ENCODE measurements at regions not wholly inside any gene's neighbourhood (a gene's known extent, or its start where the extent isn't known, plus 50 kb on each side); places are given as distances from the start of the nearest gene placed in this dataset.

DNA sequence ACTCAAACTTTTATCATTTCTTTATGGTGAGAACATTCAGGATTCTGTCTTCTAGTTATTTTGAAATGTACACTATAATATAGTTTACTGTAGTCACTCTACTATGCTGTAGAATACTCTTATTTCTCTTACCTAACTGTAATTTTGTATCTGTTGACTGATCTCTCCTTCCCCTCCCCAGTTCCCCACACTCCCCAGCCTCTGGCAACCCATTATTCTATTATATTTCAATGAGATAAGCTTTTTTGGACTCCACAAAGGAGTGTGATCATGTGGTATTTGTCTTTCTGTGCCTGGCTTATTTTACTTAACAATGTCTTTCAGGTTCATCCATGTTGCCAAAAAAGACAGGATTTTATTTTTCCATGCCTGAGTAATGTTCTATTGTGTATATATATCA lies 71.4 kb upstream of the DYNC1I1 start:
- Histone ChIP-seq H4K20me1 (ENCODE audit: control insufficient read depth, extremely low read depth, insufficient read depth, low read length) (no peaks in the 10 kb centered on the region), H3K4me1 (ENCODE audit: control insufficient read depth, extremely low read depth, insufficient read depth, low read length) (no peaks in the 10 kb centered on the region), H3K27me3 (ENCODE audit: control insufficient read depth, extremely low read depth, insufficient read depth, low read length) (no peaks in the 10 kb centered on the region), H3K9me3 (ENCODE audit: control insufficient read depth, low read depth, low read length) (no peaks in the 10 kb centered on the region), H3K4me2 (ENCODE audit: control insufficient read depth, extremely low read depth, insufficient read depth, low read depth, low read length) (no peak overlapping the region), H3K9me1 (ENCODE audit: control insufficient read depth, extremely low read depth, insufficient read depth, low read length) (no peaks in the 10 kb centered on the region), H2AFZ (ENCODE audit: control insufficient read depth, low read length) (no peak overlapping the region), H3K27ac (ENCODE audit: control insufficient read depth, insufficient read depth, low read length) (no peak overlapping the region), H3K4me3 (ENCODE audit: control insufficient read depth in 2 of 3, extremely low read depth in 1 of 3, insufficient read depth in 2 of 3, low read depth in 1 of 3, low read length in 3 of 3) (no peak overlapping the region), H3K36me3 (ENCODE audit: control insufficient read depth in 2 of 2, extremely low read depth in 1 of 2, insufficient read depth in 2 of 2, low read length in 2 of 2) (no peaks in the 10 kb centered on the region), H3K79me2 (ENCODE audit: control insufficient read depth, insufficient read depth, low read length) (no peaks in the 10 kb centered on the region), H3K9ac (ENCODE audit: control insufficient read depth, extremely low read depth, insufficient read depth, low read length) (no peak overlapping the region)
- no peak for TF ChIP-seq EZH2 (IDR thresholded peaks at IDR 0.05; ENCODE audit: low read length)
- TF ChIP-seq, protein P1, sequence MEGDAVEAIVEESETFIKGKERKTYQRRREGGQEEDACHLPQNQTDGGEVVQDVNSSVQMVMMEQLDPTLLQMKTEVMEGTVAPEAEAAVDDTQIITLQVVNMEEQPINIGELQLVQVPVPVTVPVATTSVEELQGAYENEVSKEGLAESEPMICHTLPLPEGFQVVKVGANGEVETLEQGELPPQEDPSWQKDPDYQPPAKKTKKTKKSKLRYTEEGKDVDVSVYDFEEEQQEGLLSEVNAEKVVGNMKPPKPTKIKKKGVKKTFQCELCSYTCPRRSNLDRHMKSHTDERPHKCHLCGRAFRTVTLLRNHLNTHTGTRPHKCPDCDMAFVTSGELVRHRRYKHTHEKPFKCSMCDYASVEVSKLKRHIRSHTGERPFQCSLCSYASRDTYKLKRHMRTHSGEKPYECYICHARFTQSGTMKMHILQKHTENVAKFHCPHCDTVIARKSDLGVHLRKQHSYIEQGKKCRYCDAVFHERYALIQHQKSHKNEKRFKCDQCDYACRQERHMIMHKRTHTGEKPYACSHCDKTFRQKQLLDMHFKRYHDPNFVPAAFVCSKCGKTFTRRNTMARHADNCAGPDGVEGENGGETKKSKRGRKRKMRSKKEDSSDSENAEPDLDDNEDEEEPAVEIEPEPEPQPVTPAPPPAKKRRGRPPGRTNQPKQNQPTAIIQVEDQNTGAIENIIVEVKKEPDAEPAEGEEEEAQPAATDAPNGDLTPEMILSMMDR (optimal IDR thresholded peaks at IDR 0.05 in 1 of 3, IDR thresholded peaks at IDR 0.05 in 1 of 3, conservative IDR thresholded peaks at IDR 0.05 in 1 of 3; ENCODE audit: extremely low read depth in 1 of 3, insufficient read depth in 2 of 3, low read length in 3 of 3): no peak
- no peak for DNase-seq (ENCODE audit: low read depth, low spot score)
- FAIRE-seq: no peak
- dilution Hi-C loops (cut with MboI; ENCODE audit: extremely low pct_ligation_motif_present, low sequenced_read_pairs): no loop called here

DNA sequence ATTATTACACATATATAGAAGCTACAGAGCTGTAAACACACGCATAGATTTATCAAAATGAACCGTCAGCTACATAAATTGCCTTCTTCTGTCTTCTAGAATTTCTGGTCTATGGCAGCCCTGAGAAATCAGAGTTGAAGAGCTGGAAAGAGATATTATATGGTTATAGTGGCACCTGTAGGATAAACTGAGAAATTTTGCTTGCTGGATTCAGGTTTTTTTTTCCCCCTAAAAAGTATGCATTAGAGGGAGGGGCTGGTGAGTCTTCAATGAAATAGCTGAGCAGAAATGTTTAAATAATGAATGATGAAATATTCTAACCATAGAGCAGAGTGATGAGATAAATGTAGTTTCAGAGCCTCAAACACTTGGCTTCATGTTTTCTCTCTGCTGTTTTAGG lies 78.0 kb upstream of the DYNC1I1 start:
- H3K36me3 ChIP-seq (ENCODE audit: control insufficient read depth in 2 of 2, extremely low read depth in 1 of 2, insufficient read depth in 2 of 2, low read length in 2 of 2): no peaks in the 10 kb centered on the region
- H3K4me3 ChIP-seq (ENCODE audit: control insufficient read depth in 2 of 3, extremely low read depth in 1 of 3, insufficient read depth in 2 of 3, low read depth in 1 of 3, low read length in 3 of 3): no peak overlapping the region
- no peaks in the 10 kb centered on the region for H3K79me2 ChIP-seq (ENCODE audit: control insufficient read depth, insufficient read depth, low read length)
- no peak overlapping the region for H3K4me2 ChIP-seq (ENCODE audit: control insufficient read depth, extremely low read depth, insufficient read depth, low read depth, low read length)
- no peaks in the 10 kb centered on the region for H3K9me1 ChIP-seq (ENCODE audit: control insufficient read depth, extremely low read depth, insufficient read depth, low read length)
- TF ChIP-seq, protein P1 (optimal IDR thresholded peaks at IDR 0.05 in 1 of 3, IDR thresholded peaks at IDR 0.05 in 1 of 3, conservative IDR thresholded peaks at IDR 0.05 in 1 of 3; ENCODE audit: extremely low read depth in 1 of 3, insufficient read depth in 2 of 3, low read length in 3 of 3): no peak
- no peak for TF ChIP-seq EZH2 (IDR thresholded peaks at IDR 0.05; ENCODE audit: low read length)
- no peak overlapping the region for H3K9ac ChIP-seq (ENCODE audit: control insufficient read depth, extremely low read depth, insufficient read depth, low read length)
- no peak for DNase-seq (ENCODE audit: low read depth, low spot score)
- peaks cover 14% of the 10 kb centered on the region for H3K4me1 ChIP-seq (ENCODE audit: control insufficient read depth, extremely low read depth, insufficient read depth, low read length)
- H2AFZ ChIP-seq (ENCODE audit: control insufficient read depth, low read length): no peak overlapping the region
- dilution Hi-C loops (cut with MboI; ENCODE audit: extremely low pct_ligation_motif_present, low sequenced_read_pairs): loop anchor here (25.0 kb wide), 1 partner anchor 182 kb away; no protein-coding TSS in a partner anchor
- no peaks in the 10 kb centered on the region for H4K20me1 ChIP-seq (ENCODE audit: control insufficient read depth, extremely low read depth, insufficient read depth, low read length)
- H3K27ac ChIP-seq (ENCODE audit: control insufficient read depth, insufficient read depth, low read length): no peak overlapping the region
- no peaks in the 10 kb centered on the region for H3K9me3 ChIP-seq (ENCODE audit: control insufficient read depth, low read depth, low read length)
- FAIRE-seq: no peak
- H3K27me3 ChIP-seq (ENCODE audit: control insufficient read depth, extremely low read depth, insufficient read depth, low read length): no peaks in the 10 kb centered on the region
